ENCODE measurements at regions not wholly inside any gene's neighbourhood (a gene's known extent, or its start where the extent isn't known, plus 50 kb on each side); places are given as distances from the start of the nearest gene placed in this dataset.

GRCh38 chr10:107899502-107900062 lies 735.1 kb upstream of the SORCS1 start:
- no peak overlapping the region for H2AFZ ChIP-seq (ENCODE audit: low read length)
- no peaks in the 10 kb centered on the region for H4K20me1 ChIP-seq (ENCODE audit: insufficient read depth, low read length, poor library complexity, severe bottlenecking)
- H3K9ac ChIP-seq (ENCODE audit: low read depth, low read length, poor library complexity, severe bottlenecking), result no peak overlapping the region
- H3K27me3 ChIP-seq (ENCODE audit: insufficient read depth, low read length, poor library complexity, severe bottlenecking), result no peaks in the 10 kb centered on the region
- H3K4me1 ChIP-seq (ENCODE audit: insufficient read depth, low read length, poor library complexity, severe bottlenecking), result no peaks in the 10 kb centered on the region
- no peaks in the 10 kb centered on the region; the same call in 1 of the 2 replicates for H3K9me3 ChIP-seq (ENCODE audit: insufficient read depth, low read depth, low read length)
- H3K79me2 ChIP-seq (ENCODE audit: insufficient read depth, low read length), result no peaks in the 10 kb centered on the region
- H3K4me2 ChIP-seq (ENCODE audit: low read depth, low read length, poor library complexity, severe bottlenecking), result no peak overlapping the region
- no peaks in the 10 kb centered on the region for H3K36me3 ChIP-seq (ENCODE audit: insufficient read depth, low read length)
- no peak overlapping the region for H3K4me3 ChIP-seq (ENCODE audit: low read length, poor library complexity, severe bottlenecking)
- no peaks in the 10 kb centered on the region for H3K9me2 ChIP-seq (replicated peaks; ENCODE audit: low read depth, low read length)
- no peaks in the 10 kb centered on the region for H3F3A ChIP-seq (ENCODE audit: low read depth)
- TF ChIP-seq EZH2phosphoT487 (IDR thresholded peaks at IDR 0.05; ENCODE audit: borderline replicate concordance) (no peak), CTCF (conservative IDR thresholded peaks at IDR 0.05; ENCODE audit: low read length) (no peak)

GRCh38 chr10:107899075-107899474 lies 734.6 kb upstream of the SORCS1 start:
- H3F3A ChIP-seq (ENCODE audit: low read depth), result no peaks in the 10 kb centered on the region
- no peak for TF ChIP-seq EZH2phosphoT487 (IDR thresholded peaks at IDR 0.05; ENCODE audit: borderline replicate concordance)
- no peak overlapping the region for H3K4me3 ChIP-seq (ENCODE audit: low read length, poor library complexity, severe bottlenecking)
- H3K9ac ChIP-seq (ENCODE audit: low read depth, low read length, poor library complexity, severe bottlenecking), result no peak overlapping the region
- H3K4me2 ChIP-seq (ENCODE audit: low read depth, low read length, poor library complexity, severe bottlenecking), result no peak overlapping the region
- no peaks in the 10 kb centered on the region for H3K27me3 ChIP-seq (ENCODE audit: insufficient read depth, low read length, poor library complexity, severe bottlenecking)
- no peaks in the 10 kb centered on the region for H3K4me1 ChIP-seq (ENCODE audit: insufficient read depth, low read length, poor library complexity, severe bottlenecking)
- H2AFZ ChIP-seq (ENCODE audit: low read length), result no peak overlapping the region
- H3K9me3 ChIP-seq (ENCODE audit: insufficient read depth, low read depth, low read length), result no peaks in the 10 kb centered on the region; the same call in 1 of the 2 replicates
- no peaks in the 10 kb centered on the region for H3K36me3 ChIP-seq (ENCODE audit: insufficient read depth, low read length)
- no peaks in the 10 kb centered on the region for H3K9me2 ChIP-seq (replicated peaks; ENCODE audit: low read depth, low read length)
- no peaks in the 10 kb centered on the region for H4K20me1 ChIP-seq (ENCODE audit: insufficient read depth, low read length, poor library complexity, severe bottlenecking)
- no peaks in the 10 kb centered on the region for H3K79me2 ChIP-seq (ENCODE audit: insufficient read depth, low read length)

- Histone ChIP-seq H3K79me2 (ENCODE audit: insufficient read depth, low read length) (no peaks in the 10 kb centered on the region), H3K27me3 (ENCODE audit: insufficient read depth, low read length, poor library complexity, severe bottlenecking) (no peaks in the 10 kb centered on the region), H3K4me1 (ENCODE audit: insufficient read depth, low read length, poor library complexity, severe bottlenecking) (no peaks in the 10 kb centered on the region), H3K4me3 (ENCODE audit: low read length, poor library complexity, severe bottlenecking) (no peak overlapping the region), H3K9me3 (ENCODE audit: insufficient read depth, low read depth, low read length) (no peaks in the 10 kb centered on the region; the same call in 1 of the 2 replicates), H3K9ac (ENCODE audit: low read depth, low read length, poor library complexity, severe bottlenecking) (no peak overlapping the region), H3F3A (ENCODE audit: low read depth) (no peaks in the 10 kb centered on the region), H4K20me1 (ENCODE audit: insufficient read depth, low read length, poor library complexity, severe bottlenecking) (no peaks in the 10 kb centered on the region), H3K9me2 (replicated peaks; ENCODE audit: low read depth, low read length) (no peaks in the 10 kb centered on the region), H2AFZ (ENCODE audit: low read length) (no peak overlapping the region), H3K4me2 (ENCODE audit: low read depth, low read length, poor library complexity, severe bottlenecking) (no peak overlapping the region), H3K36me3 (ENCODE audit: insufficient read depth, low read length) (no peaks in the 10 kb centered on the region)
- TF ChIP-seq EZH2phosphoT487 (IDR thresholded peaks at IDR 0.05; ENCODE audit: borderline replicate concordance), result no peak
- TF ChIP-seq CTCF (conservative IDR thresholded peaks at IDR 0.05; ENCODE audit: low read length), result no peak
Measured at GRCh38 chr10:107898392-107898791, 733.9 kb upstream of the SORCS1 start.

- Histone ChIP-seq H3K9me2 (replicated peaks; ENCODE audit: low read depth, low read length) (no peaks in the 10 kb centered on the region), H3K27me3 (ENCODE audit: insufficient read depth, low read length, poor library complexity, severe bottlenecking) (no peaks in the 10 kb centered on the region), H3K9me3 (ENCODE audit: insufficient read depth, low read depth, low read length) (no peaks in the 10 kb centered on the region; the same call in 1 of the 2 replicates), H4K20me1 (ENCODE audit: insufficient read depth, low read length, poor library complexity, severe bottlenecking) (no peaks in the 10 kb centered on the region), H2AFZ (ENCODE audit: low read length) (no peak overlapping the region), H3K9ac (ENCODE audit: low read depth, low read length, poor library complexity, severe bottlenecking) (no peak overlapping the region), H3K36me3 (ENCODE audit: insufficient read depth, low read length) (no peaks in the 10 kb centered on the region), H3K4me2 (ENCODE audit: low read depth, low read length, poor library complexity, severe bottlenecking) (no peak overlapping the region), H3K4me1 (ENCODE audit: insufficient read depth, low read length, poor library complexity, severe bottlenecking) (no peaks in the 10 kb centered on the region), H3F3A (ENCODE audit: low read depth) (no peaks in the 10 kb centered on the region), H3K79me2 (ENCODE audit: insufficient read depth, low read length) (no peaks in the 10 kb centered on the region), H3K4me3 (ENCODE audit: low read length, poor library complexity, severe bottlenecking) (no peak overlapping the region)
- TF ChIP-seq CTCF (conservative IDR thresholded peaks at IDR 0.05; ENCODE audit: low read length) (no peak), EZH2phosphoT487 (IDR thresholded peaks at IDR 0.05; ENCODE audit: borderline replicate concordance) (no peak)
Measured at GRCh38 chr10:107894516-107894915, 730.0 kb upstream of the SORCS1 start.

Data from Loucy (cell line).